Renal cortex interstitium (tissue), 11 donors: ENCODE measurements at regions not wholly inside any gene's neighbourhood (a gene's known extent, or its start where the extent isn't known, plus 50 kb on each side); places are given as distances from the start of the nearest gene placed in this dataset.

Experiments
- DNase-seq, 11 donors: peaks; one replicate each; pipeline ENCODE4 v3.0.0-alpha.2; 2013; ENCODE audit warnings: low read depth in 9 of 11, low spot score in 4 of 11; ENCODE audit errors: extremely low read depth in 1 of 11

DNA sequence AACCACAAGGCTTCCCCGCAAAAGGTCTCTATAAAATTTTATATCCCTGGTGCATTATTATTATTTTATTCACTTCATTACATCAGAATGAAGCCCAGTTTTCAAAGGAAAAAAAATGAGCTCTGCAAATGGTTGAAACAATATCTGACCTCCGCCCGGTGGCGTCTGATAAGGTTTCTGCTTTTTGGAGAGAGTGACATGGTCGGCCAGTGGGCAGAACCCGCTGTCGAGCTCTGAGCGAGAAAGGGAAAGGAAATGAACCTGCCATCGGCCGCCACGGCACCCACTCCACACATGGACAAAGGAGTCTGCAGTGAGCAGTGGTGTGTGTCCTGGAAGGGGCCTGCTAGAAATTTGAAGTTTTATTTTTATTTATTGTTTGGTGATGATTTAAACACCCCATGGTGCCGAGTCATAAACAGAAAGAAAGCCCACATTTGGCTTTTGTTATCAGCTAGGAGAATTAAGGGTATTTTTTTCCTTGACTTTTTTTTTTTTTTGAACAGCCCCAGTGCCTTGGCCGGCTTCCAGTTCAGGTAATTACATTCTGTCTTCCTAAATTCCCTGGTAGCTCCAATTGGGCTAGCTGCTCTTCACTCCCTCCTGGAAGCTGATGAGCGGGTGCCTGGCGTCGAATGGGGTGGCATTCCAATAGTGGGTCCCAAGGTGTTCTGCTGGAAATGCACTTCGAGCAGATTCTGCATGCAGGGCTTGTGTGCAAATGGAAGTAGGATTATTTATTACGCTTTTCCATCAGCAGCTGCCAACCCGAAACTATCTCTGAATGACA, 149.4 kb upstream of the MKI67 start:
- no peak for DNase-seq

- DNase-seq: no peak
These were observed 151.1 kb upstream of the MKI67 start for GRCh38 chr10:128277267-128277840.

GRCh38 chr10:128278362-128278761, 152.1 kb upstream of the MKI67 start:
- DNase-seq: no peak

GRCh38 chr10:128280271-128280670, 154.0 kb upstream of the MKI67 start:
- DNase-seq: no peak

GRCh38 chr10:128281343-128281742, 155.1 kb upstream of the MKI67 start:
- DNase-seq: no peak

DNA sequence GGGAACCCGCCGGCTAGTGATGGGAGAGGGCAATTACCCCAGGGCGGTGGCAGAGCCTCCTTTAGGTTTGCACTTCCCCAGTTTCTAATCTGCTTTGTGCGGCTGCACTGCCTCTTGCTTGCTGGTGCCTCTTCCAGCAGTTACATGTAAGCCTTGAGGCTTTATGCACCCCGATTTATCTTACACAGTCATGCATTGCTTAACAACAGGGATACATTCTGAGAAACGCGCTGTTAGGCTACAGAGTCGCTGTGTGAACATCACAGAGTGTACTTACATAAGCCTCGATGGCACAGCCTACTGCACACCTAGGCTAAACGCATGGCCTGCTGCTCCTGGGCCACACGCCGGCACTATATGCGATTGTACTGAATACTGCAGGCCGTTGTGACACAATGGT, 155.6 kb upstream of the MKI67 start:
- no peak for DNase-seq

DNA sequence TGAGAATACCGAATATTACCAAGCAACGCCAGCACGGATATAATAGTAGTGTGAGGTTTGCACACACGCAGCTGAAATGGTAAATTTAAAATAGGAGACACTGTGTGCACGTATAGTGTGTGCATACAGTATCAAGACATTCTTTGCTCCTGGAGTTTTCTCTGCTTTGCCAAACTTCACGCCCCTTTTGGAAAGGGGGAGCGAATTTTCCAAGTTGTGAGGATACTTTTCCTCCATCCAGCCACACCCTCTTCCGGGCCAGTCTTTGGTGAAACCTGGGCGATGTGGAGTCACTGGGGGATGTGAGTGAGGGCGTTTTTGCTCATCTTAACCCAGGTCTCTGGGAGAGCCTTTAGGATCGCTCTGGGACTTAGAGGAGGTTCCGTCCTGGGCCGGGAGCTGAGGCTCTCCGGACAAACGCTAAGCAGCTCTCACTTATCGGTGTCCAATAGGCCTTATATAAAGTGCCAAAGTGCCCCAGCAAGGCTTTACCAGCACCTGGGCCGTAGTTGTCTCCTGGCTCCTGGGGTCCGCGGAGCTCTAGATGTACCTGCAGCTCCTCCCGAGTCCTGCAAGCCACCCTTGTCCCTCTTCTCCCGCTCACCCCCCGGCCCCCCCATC, 160.0 kb upstream of the MKI67 start:
- no peak for DNase-seq

GRCh38 chr10:128286762-128287500, 160.7 kb upstream of the MKI67 start:
- DNase-seq: no peak

DNA sequence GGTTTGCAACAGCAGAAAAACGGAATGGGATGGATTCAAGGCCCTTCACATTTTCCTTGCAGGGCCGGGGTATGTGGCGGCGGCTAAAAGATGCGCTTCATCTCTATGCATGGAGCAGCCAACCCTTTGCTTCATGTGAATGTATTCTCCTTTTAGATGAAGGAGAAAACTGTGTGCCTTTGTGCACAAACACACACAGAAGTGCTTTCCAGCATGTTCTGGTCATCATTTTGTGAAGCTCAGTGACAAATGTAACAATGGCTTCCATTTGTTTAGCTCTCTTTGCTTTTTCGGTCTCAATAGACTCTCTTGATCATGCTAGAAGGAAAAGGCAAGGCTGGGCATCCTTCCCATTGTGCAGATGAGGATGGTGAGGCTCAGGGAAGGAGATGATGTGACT, 161.7 kb upstream of the MKI67 start:
- no peak for DNase-seq

DNA sequence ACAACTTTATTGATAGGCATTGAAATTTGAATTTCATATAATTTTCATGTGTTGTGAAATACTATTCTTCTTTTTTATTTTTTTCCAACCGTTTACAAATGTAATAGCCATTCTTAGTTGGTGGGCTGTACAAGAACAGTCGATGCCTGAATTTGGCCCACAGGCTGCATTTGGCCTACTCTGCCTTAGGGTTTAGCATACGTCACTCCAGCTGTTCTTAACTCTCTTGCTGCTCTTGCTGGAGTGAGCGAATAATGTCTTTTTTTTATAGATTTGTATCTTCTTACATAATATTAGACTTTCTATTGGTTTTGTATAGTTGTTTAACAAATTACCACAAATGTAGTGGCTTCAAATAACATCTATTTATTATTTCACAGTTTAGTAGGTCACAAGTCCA, 163.4 kb upstream of the MKI67 start:
- no peak for DNase-seq

DNA sequence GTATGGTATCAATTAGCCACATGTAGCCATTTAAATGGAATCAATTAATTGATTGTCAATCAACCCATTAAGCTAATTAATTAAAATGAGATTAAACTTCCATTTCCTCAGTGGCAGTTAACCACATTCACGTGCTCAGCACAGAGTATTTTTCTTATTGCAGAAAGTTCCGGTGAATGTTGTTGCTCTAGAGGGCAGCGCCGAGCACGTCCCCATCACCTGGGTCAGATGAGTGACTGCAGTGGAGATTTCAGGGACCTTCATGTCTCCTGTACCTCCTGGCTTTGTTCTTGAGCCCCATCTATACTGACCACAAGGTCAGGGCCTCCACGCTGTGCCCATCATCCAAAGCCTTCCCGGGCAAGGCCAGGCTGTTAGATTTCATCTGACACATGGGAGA, 168.8 kb upstream of the MKI67 start:
- DNase-seq: no peak

DNA sequence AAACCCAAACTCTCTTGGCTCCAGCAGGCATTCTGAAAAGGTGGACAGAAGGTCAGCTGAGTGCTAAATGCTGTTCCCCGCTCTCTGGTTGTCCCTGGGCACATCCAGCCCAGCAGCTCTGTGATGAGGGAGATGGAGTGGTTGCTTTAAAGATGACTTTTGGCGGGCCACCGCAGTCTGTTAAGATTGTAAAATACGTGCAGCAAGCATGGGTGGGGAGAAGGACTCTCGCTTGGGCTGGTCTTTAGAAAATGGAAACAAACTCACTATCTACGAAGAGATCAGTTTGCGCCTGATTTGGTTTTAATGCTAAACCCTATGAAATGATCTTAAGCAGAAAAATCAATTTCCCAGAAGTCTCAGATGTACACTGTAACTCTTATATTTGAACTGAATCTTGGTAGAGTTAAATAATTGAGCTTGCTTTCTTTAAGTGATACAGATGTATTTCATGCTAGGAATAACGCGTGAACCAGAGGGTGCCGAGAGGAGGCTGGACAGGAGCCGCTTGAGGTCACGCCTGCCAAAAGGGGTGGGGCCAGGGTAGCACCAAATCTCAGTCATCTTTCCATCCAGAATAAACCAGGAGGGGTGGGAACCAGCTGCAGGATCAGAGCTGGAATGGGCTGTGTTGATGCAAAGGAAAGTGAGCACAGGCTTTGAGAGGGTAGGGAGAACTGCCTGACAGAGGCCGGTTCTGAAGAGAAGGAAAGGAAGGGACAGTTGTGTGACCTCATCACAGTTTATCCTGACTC, 170.2 kb upstream of the MKI67 start:
- no peak for DNase-seq

- DNase-seq: peak in 2 of 11 donors; percentile 36 to 45
These were observed 171.6 kb upstream of the MKI67 start for GRCh38 chr10:128297709-128298378.

DNA sequence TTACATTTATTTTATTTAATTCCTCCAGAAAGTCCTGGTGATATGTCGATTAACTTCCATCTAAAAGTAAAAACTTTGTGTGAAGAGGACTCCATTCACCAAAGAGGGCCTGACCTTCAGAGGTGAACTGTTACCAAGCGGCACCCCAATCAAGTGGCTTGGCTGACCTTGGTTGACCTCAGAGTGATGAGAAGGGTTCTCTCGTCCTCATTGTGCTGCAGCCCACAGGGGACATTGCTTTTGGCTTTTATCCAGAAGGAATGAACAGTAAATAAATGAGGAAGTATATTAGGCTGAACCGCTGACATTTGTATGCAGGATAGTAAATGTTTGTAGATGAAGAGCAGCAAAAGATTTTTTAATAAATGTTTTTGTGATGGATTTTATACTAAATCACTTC, 172.4 kb upstream of the MKI67 start:
- no peak for DNase-seq

DNA sequence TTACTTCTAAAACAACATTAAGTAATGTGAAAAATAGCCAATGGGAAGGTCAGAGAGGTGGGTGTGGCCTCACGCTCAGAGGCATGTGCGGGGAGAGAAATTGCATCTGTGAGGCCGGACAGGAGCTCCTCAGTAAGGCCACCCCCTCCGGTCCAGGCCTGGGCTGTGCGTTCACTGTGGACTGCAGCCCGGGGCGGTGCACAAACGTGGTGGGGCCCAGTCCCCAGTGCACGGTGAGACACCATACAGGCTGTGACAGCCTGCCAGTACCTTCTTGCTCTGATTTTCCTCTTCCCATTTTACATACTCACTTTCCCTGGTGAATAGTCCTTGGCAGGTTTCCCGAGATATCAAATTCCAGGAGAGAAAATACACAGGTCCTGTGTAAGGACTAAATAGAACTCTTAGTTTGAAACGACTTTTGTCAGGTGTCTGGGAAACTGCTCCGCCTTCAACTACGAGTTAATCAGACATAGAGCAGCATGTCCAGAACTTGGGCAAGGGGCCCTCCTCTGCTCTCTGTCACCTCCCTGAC, 174.1 kb upstream of the MKI67 start:
- DNase-seq: no peak

DNA sequence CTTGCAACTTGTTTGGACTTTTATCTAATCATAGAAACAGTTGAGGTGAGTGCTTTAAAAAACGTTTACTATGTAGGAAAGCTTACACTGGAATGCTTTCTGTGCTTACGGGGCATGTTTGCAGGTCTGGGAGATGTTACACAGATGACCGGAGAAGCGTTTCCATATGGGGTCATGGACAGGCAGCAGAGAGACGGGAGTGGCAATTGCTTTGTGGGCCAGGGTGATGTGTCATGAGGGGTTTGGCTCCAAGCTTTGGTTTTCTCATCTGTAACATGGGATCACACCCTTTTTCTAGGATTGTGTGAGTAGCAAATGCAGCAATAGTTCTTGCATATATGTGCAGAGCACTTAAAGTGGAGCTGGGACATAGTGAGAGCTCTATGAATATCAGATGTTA, 174.8 kb upstream of the MKI67 start:
- no peak for DNase-seq

DNA sequence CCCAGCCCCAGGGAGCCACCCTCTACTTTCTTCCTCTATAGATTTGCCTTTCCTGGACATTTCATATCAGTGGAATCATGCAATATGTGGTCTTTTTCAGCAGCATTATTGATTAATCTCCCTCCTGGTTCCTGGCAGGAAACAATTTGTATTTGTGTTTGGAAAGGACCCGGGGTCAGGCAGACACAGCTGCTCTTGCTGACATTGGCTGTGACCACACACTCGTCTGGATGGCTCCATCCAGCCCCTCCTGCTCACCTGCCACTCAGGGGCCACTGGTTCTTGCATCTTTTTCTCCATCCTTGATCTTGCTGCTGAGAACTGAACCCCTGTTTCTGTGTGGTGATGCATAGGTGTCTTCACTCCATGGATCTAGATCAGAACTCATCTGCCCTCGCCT, 176.6 kb upstream of the MKI67 start:
- DNase-seq: no peak

- no peak for DNase-seq
These were observed 178.0 kb upstream of the MKI67 start for GRCh38 chr10:128304271-128304670.
